Loucy (cell line): ENCODE measurements at regions not wholly inside any gene's neighbourhood (a gene's known extent, or its start where the extent isn't known, plus 50 kb on each side); places are given as distances from the start of the nearest gene placed in this dataset.

Experiments used
- H2AFZ ChIP-seq: fragments of 200-600 bp; sonication (generic); 2 replicates; pipeline ENCODE4 v1.6.0; 2016; ENCODE audit warnings: antibody characterized with exemption, mild to moderate bottlenecking, low read length, moderate library complexity
- H3F3A ChIP-seq: fragments of 200-600 bp; 2 replicates; pipeline ENCODE4 v1.6.0; 2016; ENCODE audit warnings: antibody characterized with exemption, low read depth, mild to moderate bottlenecking
- H3K27me3 ChIP-seq: fragments of 200-600 bp; sonication (generic); 2 replicates; pipeline ENCODE4 v1.6.1; 2014; ENCODE audit warnings: low read length, mild to moderate bottlenecking; ENCODE audit not compliant: insufficient read depth, poor library complexity, severe bottlenecking
- H3K36me3 ChIP-seq: fragments of 200-600 bp; sonication (generic); 2 replicates; pipeline ENCODE4 v1.6.1; 2016; ENCODE audit warnings: low read length; ENCODE audit not compliant: insufficient read depth
- H3K4me1 ChIP-seq: fragments of 200-600 bp; sonication (generic); 2 replicates; pipeline ENCODE4 v1.5.1; 2014; ENCODE audit warnings: low read length, mild to moderate bottlenecking; ENCODE audit not compliant: insufficient read depth, poor library complexity, severe bottlenecking
- H3K4me2 ChIP-seq: fragments of 200-600 bp; sonication (generic); 2 replicates; pipeline ENCODE4 v1.6.0; 2014; ENCODE audit warnings: antibody characterized with exemption, low read length, low read depth, mild to moderate bottlenecking; ENCODE audit not compliant: poor library complexity, severe bottlenecking
- H3K4me3 ChIP-seq: fragments of 200-600 bp; sonication (generic); 2 replicates; pipeline ENCODE4 v1.5.1; 2014; ENCODE audit warnings: low read length, mild to moderate bottlenecking, mixed read lengths; ENCODE audit not compliant: poor library complexity, severe bottlenecking
- H3K79me2 ChIP-seq: fragments of 200-600 bp; sonication (generic); 2 replicates; pipeline ENCODE4 v1.6.1; 2014; ENCODE audit warnings: low read length; ENCODE audit not compliant: insufficient read depth
- H3K9ac ChIP-seq: fragments of 200-600 bp; sonication (generic); 2 replicates; pipeline ENCODE4 v1.6.0; 2014; ENCODE audit warnings: mild to moderate bottlenecking, low read depth, low read length, moderate library complexity; ENCODE audit not compliant: poor library complexity, severe bottlenecking
- H3K9me2 ChIP-seq: fragments of 200-600 bp; sonication (generic); replicated peaks from 2 replicates; pipeline ENCODE4 v1.6.1; 2016; ENCODE audit warnings: low read depth, low read length, mixed read lengths
- H3K9me3 ChIP-seq: fragments of 200-600 bp; sonication (generic); 2 replicates; pipeline ENCODE4 v1.6.1; 2014; ENCODE audit warnings: mild to moderate bottlenecking, antibody characterized with exemption, low read length, low read depth; ENCODE audit not compliant: insufficient read depth
- H4K20me1 ChIP-seq: fragments of 200-600 bp; sonication (generic); 2 replicates; pipeline ENCODE4 v1.6.0; 2014; ENCODE audit warnings: antibody characterized with exemption, low read length, mild to moderate bottlenecking; ENCODE audit not compliant: insufficient read depth, poor library complexity, severe bottlenecking
- EZH2phosphoT487 ChIP-seq: fragments of 200-600 bp; IDR thresholded peaks from 2 replicates; pipeline ENCODE4 v1.6.1; 2018; ENCODE audit warnings: antibody characterized with exemption, mild to moderate bottlenecking, moderate library complexity, borderline replicate concordance
- TF ChIP-seq, protein P1 (sequence below): fragments of 200-600 bp; sonication (generic); conservative IDR thresholded peaks from 2 replicates; pipeline ENCODE4 v1.5.1; 2014; ENCODE audit warnings: mild to moderate bottlenecking, antibody characterized with exemption, low read length

DNA sequence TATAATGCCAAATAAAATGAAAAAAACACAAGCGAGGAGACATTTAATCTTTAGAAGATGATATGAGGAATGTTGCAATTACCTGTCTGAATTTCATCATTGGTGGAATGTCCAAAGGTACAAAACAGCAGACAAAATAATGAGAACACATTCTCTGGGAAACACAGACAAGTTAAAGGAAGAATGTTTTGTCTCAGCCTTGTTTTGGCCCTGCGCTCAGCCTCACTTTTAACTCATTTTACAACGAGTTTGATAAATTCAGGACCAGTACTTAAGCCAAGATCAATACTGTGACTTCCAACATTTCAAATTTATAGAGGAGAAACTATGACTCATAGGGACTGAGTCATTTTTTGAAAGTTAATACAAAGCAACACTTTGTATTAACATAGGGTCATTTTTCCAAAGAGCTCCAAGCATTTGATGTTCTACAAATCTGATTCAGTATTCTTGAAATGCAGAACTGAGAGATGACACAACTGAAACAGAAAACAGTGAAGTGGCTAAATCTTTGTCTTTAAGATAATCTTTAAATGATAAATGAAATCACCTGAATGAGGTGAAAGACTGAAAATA lies 833.2 kb upstream of the CHAC2 start:
- H2AFZ ChIP-seq, result no peak overlapping the region

DNA sequence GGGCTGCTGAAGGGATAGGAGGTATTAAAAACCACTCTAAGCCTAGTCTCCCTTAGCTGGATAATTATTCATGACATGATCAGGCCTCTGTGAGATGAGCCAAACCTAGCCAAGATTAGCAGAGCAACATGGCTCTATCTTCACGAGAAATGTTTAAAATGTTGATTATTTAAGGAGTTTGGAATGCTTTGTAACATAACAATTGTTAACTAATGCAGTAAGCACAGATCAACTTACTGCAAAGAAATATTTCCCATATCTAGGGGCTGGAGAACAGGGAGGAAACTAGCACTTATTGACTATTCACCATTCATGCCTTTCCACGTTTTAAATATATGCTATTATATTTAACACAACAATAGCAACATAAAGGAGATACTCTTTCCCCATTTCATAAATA lies 833.7 kb upstream of the CHAC2 start:
- H2AFZ ChIP-seq, result no peak overlapping the region
- H3F3A ChIP-seq, result no peaks in the 10 kb centered on the region
- no peaks in the 10 kb centered on the region for H3K27me3 ChIP-seq
- TF ChIP-seq, protein P1, sequence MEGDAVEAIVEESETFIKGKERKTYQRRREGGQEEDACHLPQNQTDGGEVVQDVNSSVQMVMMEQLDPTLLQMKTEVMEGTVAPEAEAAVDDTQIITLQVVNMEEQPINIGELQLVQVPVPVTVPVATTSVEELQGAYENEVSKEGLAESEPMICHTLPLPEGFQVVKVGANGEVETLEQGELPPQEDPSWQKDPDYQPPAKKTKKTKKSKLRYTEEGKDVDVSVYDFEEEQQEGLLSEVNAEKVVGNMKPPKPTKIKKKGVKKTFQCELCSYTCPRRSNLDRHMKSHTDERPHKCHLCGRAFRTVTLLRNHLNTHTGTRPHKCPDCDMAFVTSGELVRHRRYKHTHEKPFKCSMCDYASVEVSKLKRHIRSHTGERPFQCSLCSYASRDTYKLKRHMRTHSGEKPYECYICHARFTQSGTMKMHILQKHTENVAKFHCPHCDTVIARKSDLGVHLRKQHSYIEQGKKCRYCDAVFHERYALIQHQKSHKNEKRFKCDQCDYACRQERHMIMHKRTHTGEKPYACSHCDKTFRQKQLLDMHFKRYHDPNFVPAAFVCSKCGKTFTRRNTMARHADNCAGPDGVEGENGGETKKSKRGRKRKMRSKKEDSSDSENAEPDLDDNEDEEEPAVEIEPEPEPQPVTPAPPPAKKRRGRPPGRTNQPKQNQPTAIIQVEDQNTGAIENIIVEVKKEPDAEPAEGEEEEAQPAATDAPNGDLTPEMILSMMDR, result no peak
- no peak for TF ChIP-seq EZH2phosphoT487
- H3K4me3 ChIP-seq, result no peak overlapping the region
- no peaks in the 10 kb centered on the region for H3K79me2 ChIP-seq
- H4K20me1 ChIP-seq, result no peaks in the 10 kb centered on the region
- no peaks in the 10 kb centered on the region for H3K4me1 ChIP-seq
- H3K9ac ChIP-seq, result no peak overlapping the region
- H3K4me2 ChIP-seq, result no peak overlapping the region
- no peaks in the 10 kb centered on the region for H3K9me2 ChIP-seq
- H3K36me3 ChIP-seq, result no peaks in the 10 kb centered on the region
- no peaks in the 10 kb centered on the region for H3K9me3 ChIP-seq

More for the DNA sequence above, 833.2 kb upstream of the CHAC2 start:
- Histone ChIP-seq H3K4me1 (no peaks in the 10 kb centered on the region), H3K4me2 (no peak overlapping the region), H4K20me1 (no peaks in the 10 kb centered on the region), H3K9ac (no peak overlapping the region), H3K9me3 (no peaks in the 10 kb centered on the region), H3K79me2 (no peaks in the 10 kb centered on the region), H3F3A (no peaks in the 10 kb centered on the region), H3K9me2 (no peaks in the 10 kb centered on the region), H3K4me3 (no peak overlapping the region), H3K27me3 (no peaks in the 10 kb centered on the region), H3K36me3 (no peaks in the 10 kb centered on the region)
- no peak for TF ChIP-seq EZH2phosphoT487
- TF ChIP-seq, protein P1, result no peak

DNA sequence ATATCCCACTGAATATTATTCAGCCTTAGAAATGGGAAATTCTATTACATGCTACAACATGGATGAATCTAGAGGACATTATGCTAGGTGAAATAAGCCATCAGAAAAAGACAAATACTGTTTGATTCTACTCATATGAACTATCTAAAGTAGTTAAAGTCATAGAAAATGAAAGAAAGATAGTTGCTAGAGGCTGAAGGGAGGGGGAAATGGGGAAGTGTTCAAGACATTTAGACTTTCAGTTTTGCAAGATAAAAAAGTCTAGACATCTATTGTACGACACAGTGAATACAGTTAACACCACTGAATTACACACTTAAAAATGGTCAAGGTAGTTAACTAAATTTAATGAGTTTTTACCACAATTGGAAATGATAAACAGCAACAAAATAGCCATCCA lies 835.9 kb upstream of the CHAC2 start:
- Histone ChIP-seq H3K79me2 (no peaks in the 10 kb centered on the region), H3K27me3 (no peaks in the 10 kb centered on the region), H3F3A (no peaks in the 10 kb centered on the region), H2AFZ (no peak overlapping the region), H3K9me3 (no peaks in the 10 kb centered on the region), H3K36me3 (no peaks in the 10 kb centered on the region), H3K4me3 (no peak overlapping the region), H3K9ac (no peak overlapping the region), H4K20me1 (no peaks in the 10 kb centered on the region), H3K4me2 (no peak overlapping the region), H3K9me2 (no peaks in the 10 kb centered on the region), H3K4me1 (no peaks in the 10 kb centered on the region)
- TF ChIP-seq, protein P1, result no peak
- TF ChIP-seq EZH2phosphoT487, result no peak
